ENCODE measurements at regions not wholly inside any gene's neighbourhood (a gene's known extent, or its start where the extent isn't known, plus 50 kb on each side); places are given as distances from the start of the nearest gene placed in this dataset.
A peak's percentile ranks its signal among the peaks of the same experiment; 100 is the strongest.

- peak in 2 of 3 donors; percentile 29 to 63 for DNase-seq
These were observed 52.0 kb upstream of the WDR17 start for GRCh38 chr4:176013476-176014247.

- no peak for DNase-seq
These were observed 51.0 kb upstream of the WDR17 start for GRCh38 chr4:176014583-176015108.

Measured in suppressor macrophage treated with lipopolysaccharide for 1 hour (primary cell).